ENCODE measurements at regions not wholly inside any gene's neighbourhood (a gene's known extent, or its start where the extent isn't known, plus 50 kb on each side); places are given as distances from the start of the nearest gene placed in this dataset.
A peak's percentile ranks its signal among the peaks of the same experiment; 100 is the strongest.
"Not testable (repeated sequence)": the region's sequence is repeated elsewhere in the genome, so short reads cannot be mapped to it uniquely, and the experiment has no call there.

DNA sequence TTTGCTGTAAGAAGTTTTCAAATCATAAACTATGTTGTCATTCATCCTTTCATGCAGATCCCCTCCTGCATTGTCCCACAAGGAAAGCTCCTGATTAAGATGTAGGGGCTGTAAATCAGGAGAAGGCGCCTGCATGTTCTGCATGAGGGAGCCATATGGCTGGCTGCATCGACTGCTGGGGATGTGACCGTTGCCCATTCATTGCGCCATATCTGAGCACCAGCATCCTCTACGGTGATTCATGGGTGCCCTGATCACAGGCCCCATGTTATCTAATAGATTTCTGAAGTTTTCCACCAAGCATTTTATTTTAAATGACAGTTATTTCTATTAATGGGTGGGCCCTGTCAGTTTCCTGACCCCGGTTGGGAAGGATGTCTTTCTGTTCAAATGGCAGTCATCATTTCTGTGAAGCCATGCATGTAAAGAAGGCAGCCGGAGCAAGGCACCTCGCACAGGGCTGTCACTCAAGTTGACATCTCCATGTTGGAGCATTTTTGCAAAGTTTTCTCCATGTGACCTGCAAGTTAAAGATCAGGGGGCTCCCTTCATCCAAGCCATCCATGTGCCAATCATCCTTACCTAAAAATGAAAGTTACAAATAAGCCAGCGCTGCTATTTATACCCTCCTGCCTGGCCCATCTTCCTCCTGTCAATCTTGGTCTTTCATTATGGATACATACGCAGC is 128.8 kb downstream of the TEX36 start:
- DNase-seq: no peak

DNA sequence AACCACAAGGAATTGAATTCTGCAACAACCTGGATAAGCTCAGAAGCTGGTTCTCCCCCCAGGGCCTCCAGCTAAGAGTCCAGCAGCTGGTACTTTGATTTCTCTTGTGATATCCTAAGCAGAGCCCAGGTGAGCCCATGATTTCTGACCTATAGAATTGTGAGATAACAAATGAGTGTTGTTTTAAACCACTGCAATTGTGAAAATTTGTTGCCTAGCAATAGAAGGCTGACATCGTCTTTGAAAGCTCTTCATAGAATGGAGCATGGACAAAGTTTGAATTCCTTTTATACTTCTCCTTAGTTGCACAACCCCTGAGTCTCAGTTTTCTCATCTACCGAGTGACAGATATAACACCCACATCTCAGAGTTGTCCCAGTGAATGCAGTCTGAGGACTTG is 129.9 kb downstream of the TEX36 start:
- no peak for DNase-seq

DNA sequence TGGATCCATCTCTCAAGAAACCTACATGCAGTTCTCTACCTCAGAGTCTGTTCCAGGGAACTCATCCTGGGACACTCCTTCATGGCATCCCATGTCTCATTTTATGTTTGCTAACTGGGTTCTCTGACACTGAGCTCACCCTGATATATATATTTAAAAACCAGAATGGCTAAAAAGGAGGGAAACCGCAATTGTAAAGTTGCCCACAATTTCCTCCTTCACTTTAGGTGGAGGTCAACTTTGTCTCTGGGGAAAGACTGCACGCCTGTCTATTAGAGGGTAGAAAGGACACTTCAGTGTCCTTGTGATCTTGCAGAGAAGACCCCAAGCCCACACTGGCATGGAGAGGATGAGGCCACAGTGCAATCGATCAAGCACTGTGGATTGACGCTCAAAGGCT is 131.7 kb downstream of the TEX36 start:
- DNase-seq: no peak

DNA sequence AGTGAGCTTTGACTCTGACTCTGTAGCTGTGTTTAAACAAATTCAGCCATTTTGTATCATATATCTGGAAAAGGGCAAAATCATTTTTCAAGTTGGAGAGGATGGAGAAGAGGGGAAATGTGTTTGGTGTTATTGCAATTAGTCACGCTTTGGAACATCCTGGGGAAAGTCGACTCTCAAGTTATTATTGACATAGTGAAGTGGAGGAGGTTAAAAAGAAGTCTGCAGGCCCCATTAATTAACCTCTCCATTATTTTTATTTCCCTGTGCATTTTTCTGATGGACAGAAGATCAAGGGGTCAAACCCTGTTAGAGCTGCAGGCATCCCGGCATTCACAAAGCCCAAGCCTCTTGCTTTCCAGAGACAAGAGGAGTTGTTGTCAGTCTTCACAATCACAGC is 132.6 kb downstream of the TEX36 start:
- DNase-seq: peak in 1 of 3 donors; percentile 7

DNA sequence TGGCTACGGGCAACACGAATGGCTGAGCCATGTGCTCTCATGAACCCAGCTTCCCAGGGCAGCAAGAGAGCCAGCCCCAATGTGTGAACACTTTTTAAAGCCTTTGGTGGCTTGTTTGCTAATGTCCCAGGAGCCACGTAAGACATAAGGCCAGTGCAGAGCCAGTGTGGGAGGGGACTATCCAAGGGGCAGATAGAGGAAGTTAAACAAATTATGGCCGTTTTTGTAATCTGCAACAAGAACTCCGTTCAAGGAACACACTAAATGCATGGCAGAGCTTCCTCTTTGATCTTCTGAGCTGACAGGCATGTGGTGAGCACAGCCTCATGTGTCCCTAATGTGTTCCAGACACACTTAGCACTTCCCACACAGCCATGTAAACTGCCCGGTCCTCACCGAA is 133.3 kb downstream of the TEX36 start:
- no peak for DNase-seq

DNA sequence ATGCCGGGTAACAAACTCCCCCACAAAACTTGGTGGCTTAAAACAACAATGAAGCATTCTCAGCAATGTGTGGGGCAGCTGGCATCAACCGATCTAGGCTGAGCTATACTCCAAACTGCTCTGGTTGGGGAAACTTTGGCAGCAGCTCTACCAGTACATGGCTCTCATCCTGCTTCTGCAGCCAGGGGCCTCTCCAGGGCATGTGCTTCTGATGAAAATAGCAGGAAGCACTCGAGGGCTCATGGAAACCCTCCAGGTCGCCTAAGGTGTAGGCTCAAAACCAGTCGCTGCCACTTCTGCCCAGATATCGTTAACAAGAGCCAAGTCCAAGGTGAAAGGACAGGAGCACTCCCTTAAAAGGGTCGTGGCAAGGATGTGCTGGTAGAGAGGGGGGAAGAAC is 134.1 kb downstream of the TEX36 start:
- no peak for DNase-seq

DNA sequence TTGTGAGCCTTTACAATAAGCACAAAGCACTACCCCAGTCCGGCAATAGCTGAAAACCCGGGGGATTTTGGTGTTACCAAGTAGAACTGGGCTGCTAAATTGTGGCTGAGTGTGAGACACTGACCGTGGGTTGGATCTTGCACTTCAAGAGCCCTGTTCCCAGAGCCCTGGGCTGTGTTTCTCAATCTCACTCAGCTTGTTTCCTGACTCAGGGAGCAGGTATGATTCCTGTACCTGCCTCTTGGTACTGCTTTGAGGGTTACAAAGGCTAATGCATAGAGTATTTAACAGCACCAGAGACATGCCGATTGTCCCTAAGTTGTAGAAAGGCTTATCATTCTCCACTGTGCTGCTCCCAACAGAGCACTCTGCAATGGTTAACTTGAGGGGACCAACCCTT is 134.6 kb downstream of the TEX36 start:
- no peak for DNase-seq

DNA sequence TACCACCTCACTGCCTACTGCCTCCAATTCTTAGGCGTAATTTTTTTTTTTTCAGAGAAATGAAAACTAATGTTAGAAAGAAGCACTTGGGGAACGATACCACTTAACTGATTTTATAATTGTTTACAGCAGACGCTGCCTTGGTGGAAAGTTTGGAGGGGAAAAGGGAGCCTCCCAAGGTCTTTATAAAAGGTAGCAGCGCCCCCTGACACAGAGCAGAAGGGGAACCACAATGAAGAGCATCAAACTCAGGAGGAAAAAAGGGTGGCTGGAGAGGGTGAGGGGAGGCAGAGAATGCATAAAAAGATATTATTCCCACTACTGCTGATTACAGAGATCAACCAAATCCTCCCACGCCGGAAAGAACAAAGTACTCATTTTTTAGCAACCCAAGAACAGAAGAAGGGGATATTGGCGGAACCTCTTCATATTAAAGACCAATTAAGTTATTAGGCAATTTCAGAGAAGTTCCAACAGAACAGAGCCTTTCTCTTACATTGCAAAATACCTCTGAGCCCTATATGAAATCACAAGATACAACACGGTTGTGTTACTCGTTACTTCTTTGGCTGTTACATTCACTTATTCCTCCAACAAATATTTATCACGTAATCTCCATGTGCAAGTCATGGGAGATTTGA is 135.8 kb downstream of the TEX36 start:
- no peak for DNase-seq

DNA sequence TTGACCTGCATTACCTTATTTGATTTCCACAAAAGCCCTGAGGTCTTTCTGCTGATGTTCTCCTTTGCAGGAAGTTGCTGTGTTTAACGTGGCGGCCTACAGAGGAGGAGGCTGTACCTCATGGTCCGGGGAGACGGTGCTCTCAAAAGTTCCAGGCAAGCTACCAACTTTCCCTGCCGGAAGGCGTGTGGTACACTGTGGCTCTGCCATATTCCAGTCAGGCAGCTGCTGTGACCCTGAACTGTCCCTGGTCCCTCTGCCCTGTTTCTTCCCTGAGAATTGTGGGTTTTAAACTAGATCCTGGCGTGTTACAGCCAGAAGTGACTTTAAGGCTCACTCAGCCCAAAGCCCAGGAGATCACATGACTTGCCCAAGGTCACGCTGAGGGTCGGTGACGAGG is 139.2 kb downstream of the TEX36 start:
- DNase-seq: no peak

DNA sequence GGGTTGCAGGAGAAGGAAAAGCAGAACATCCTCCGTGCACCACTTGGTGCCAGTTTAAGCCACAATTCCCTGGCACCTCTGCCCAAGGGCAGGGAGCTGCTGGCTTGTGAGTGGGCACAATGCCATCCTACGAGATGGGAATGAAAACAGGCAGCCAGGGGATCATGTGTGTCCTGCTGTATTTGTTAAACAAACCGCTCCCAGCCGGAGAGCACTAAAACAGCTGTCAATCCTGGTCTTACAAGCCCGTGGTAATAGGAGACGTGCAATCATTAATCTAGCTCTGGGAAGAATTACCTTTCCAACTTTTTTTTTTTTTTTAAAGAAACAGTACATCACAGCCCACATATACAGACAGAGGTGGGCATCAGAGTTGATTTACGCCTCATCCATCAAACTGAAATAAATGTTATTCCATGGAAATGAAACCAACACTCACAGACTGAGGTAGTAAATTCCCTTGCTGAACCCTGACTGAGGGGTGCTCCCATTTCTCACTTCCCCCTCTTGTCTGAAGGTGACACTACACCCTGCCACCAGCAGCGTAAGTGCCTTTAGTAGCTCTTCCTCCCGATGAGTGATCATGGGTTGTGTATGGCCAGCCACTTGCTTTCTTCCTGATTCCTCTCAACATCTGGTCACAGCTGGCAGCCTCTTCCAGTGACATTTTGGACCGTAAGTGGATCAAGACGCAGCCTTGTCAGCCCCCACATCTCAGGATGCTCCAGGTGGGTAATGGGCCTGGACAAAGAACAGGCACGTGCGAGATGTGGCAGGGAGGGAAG is 143.8 kb downstream of the TEX36 start:
- DNase-seq: peak; percentile 27 to 56 (median 34)

DNA sequence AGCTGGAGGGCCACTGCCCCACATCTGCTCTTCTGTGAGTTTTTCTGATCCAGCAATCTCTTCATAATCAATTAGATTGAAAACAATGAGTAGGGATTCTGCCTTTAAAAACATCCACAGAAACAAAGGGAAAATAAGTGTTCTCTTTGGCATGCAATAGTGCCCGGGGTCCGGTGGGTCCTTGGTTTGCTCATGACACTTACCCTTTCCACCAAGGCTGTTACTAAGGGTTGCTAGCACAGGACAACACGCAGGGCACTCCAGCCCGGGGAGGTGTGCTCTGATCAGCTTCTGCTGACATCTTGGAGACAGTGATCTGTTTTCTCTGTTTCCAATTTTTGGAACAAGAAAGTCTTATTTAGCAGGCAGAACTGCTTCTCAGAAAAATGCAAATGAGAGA is 146.7 kb downstream of the TEX36 start:
- DNase-seq: no peak

DNA sequence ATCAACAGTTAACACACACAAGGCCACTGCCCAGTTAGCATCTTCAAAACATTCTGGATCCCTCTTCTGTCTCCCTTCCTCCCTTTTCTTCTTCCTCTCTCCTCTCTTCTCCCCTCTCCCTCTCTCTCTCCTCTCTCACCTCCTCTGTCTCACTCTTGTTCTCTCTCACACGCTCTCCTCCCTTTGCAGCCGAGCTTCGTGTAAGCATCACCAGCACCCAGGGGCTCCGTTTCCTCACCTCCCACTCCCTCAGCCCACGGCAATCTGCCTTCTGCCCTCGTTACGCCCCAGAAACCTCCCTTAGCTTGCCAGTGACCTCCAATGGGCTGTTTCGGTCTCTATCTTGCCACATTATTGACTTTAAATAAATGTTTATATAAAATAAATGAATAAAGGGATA is 147.4 kb downstream of the TEX36 start:
- no peak for DNase-seq

DNA sequence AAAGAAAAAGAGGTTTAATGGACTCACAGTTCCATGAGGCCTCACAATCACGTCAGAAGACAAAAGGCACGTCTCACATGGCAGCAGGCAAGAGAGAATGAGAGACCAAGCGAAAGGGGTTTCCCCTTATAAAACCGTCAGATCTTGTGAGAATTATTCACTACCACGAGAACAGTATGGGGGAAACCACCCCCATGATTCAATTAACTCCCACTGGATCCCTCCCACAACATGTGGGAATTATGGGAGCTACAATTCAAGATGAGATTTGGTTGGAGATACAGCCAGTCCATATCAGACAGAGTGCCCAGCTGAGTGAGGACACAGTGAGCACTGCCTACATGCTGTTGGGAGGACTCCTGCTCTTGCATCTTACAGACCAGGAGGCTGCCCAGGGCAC is 148.4 kb downstream of the TEX36 start:
- no peak for DNase-seq

DNA sequence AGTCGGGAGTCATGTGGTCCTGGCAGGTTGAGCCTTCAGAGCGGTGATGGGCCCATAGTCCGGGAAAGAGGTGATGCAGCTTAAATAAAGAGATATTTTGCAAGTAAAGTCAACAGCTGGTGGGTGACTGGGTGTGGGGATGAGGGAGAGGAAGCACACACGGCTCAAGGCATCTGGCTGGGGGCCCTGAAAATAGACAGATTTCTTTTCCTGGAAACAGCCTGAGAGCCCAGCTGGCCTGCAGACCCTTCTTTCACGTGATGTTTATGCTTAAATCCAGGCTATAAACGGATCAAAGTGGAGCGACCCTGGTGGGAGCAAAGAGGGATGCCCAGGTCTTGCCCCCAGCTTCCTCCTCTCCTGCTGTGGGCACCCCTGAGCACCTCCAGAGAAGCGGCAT is 149.1 kb downstream of the TEX36 start:
- peak in 1 of 3 donors; percentile 26 for DNase-seq

DNA sequence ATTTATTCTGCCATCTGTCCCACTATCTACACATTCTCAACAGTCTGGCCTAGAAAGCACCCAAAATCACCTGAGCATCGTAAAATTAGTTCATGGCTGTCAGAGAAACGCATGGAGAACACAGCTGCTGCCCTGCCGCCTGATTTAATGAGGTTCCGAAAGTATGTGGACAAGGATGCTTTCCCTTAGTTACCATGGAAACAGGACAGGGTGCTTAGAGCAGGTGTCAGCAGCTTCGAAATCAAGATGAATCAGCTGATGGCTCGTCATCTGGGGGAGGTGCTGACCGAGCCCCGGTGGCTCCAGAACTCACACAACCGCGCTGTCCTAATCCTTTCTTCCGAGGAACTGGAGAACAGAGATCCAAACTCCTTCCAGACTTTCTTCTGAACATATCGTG is 151.5 kb downstream of the TEX36 start:
- DNase-seq: peak in 1 of 3 donors; percentile 21

DNA sequence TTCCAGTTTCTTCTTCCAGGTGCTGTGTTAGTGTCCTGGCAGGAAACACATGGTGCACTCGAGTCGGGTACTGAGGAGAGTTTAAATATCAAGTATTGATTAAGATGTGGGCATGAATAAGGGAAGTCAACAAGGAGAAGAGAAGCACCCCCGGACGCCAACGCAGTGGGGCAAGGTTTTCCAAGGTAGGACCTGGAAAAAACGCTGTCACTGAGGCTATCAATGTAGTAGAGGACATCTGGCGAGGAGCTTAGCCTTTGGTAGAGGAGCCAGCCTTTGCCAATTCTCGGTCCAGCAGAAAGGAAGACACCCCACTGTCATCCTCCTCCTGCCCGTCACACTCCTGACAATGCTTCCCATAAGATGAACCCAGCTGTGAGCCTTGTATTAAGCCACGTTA is 159.6 kb downstream of the TEX36 start:
- no peak for DNase-seq

DNA sequence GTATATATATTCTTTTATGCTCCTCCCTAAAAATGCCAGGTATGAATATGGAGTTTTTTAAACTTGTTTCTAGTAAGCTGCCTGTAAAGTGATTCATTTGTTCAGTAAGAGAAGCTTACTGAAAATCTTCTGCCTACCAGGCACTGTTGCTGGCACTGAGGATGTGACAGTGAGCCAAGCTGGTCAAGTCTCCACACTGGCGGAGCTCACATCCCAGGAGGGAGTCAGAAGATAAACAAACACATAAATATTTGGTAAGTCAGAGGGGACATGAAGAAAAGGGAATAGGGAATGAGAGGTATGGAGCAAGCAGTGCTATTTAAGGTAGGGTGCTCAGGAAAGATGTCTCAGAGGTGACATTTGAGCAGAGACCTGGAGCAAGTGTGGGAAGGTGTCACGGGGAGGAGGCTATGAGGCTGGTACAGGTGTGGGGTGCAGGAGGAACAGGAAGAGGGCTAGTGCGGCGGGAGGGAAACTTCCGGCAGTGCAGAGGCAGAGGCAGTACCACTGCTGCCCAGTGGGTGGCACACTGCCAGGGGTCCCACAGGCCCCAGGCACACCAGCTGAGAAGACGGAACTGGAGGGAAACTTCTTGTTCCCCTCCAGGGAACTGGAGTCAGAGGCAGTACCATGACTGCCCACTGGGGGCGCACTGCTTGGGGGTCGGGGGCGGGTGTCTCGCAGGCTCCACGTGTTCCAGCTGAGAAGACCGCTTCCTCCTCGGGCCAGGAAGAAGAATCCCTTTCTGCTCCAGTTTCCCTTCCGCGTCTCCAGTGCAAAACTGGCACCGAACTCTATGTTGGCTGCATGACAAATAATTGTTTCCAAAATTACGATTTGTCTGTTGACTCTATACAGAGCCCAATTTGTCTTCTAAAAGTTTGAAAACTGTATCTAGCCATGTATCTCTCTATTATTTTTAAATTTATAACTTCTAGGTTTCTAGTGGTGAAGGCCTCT is 161.0 kb downstream of the TEX36 start:
- no peak for DNase-seq

DNA sequence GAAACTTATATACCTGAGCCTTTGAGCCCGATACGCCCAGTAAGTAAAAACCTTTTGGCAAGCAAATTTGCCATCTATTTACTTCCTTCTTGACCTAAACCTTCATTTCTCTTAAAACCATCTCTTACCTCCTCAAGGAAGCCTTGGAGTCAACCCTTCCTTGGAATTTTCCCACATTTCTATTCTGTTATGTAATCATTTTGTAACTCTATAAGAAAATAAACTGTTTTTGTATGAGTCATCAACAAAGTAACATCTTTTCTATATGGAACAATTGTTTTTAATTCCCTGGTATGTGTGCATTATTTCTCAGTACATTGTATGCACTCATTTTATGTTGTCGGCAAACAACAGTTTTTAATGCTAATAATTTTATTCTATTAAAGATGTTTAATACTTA is 162.0 kb downstream of the TEX36 start:
- DNase-seq: no peak

DNA sequence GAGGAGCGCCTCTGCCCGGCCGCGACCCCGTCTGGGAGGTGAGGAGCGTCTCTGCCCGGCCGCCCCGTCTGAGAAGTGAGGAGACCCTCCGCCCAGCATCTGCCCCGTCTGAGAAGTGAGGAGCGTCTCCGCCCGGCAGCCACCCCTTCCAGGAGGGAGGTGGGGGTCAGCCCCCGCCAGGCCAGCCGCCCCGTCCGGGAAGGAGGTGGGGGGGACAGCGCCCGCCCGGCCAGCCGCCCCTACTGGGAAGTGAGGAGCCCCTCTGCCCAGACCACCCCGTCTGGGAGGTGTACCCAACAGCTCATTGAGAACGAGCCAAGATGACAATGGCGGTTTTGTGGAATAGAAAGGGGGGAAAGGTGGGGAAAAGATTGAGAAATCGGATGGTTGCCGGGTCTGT is 164.6 kb downstream of the TEX36 start:
- not testable (repeated sequence) for DNase-seq

DNA sequence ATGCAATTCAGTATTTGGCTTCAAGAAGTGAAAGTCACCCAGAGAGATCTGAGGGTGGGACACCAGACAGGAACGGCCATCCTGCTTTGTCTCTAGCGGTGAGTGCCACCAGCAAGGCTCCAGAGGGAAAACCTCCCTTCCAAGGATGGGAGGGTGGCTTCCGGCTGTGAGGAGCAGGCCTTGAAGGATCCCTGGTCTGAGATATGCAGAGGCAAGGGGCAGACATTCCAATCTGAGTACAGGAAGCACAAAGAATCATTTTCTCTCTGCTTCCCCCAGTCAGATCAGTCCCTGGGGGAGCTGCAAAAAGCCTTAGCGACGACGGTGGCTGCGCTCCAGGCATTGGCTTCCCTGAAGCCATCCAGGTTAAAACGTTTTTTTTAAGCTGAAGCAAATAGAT is 167.4 kb downstream of the TEX36 start:
- DNase-seq: no peak

DNA sequence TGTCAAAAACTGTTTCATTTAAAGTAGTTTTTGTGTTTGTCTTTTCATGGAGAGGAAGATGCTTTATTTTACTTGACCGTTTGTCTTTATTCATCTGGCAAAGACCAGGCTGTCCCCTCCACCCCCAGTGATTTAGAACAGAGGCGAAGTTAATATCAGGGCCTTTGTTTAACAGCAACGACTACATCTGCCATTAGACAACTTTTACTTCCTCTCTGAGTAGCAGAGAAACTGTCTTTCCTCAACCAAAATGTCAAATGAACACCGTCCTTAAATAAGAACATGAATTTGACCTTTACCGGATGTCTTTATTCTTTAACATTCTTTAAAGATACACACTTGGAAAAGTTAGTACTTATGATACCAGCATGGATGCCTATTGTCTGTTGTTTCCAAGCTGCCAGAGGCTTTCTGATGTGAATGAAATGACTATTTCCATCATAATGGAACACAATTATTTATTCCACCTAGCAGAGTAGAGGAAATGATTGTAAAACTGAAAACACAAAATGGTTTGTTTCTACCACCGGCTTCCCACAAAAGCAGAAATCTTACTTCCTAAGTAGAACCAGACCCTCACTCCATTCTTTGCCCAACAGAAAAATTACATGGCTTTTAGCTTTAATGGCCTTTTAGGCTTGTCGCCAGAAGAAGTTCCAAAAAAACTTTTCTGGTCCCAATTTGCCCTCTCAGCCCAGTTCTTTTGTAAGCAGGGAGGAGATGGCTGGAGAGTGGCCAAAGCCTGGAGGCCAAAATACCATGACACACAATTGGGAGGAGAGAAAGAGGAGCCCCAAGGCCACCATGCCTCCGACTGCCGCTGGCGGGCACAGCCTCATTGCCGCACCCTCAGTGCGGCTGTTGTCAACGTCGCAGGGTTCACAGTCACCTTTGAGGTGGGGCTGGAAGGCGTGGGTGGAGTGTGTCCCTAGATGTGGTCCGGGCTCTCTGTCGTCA is 168.5 kb downstream of the TEX36 start:
- DNase-seq: peak in 1 of 3 donors; percentile 19

Measured in muscle of back (tissue), 3 donors.